Ovary (tissue), 7 donors: ENCODE measurements at regions not wholly inside any gene's neighbourhood (a gene's known extent, or its start where the extent isn't known, plus 50 kb on each side); places are given as distances from the start of the nearest gene placed in this dataset.
"Not testable (repeated sequence)": the region's sequence is repeated elsewhere in the genome, so short reads cannot be mapped to it uniquely, and the experiment has no call there.

Source experiments
- DNase-seq, 5 donors: peaks; one replicate each; pipeline ENCODE4 v3.0.0-alpha.2; 2019 to 2020
- H3K27ac ChIP-seq, 2 donors: fragments of 200-600 bp; one replicate each; pipeline versions ENCODE4 v1.5.1 to v1.8.0; 2019 to 2022
- H3K27me3 ChIP-seq: fragments of 200-600 bp; one replicate; pipeline ENCODE4 v1.8.0; 2022
- H3K36me3 ChIP-seq: fragments of 200-600 bp; sonication (generic); one replicate; pipeline ENCODE4 v1.5.1; 2019
- H3K4me1 ChIP-seq: one replicate; pipeline ENCODE4 v1.8.1; 2013; ENCODE audit warnings: mild to moderate bottlenecking, moderate library complexity; ENCODE audit not compliant: insufficient read depth
- H3K4me3 ChIP-seq: fragments of 200-600 bp; sonication (generic); one replicate; pipeline ENCODE4 v1.5.1; 2017
- H3K9me3 ChIP-seq, 2 donors: fragments of 200-600 bp in 1 of 2; sonication (generic) in 1 of 2; one replicate each; pipeline versions ENCODE4 v1.5.1 to v1.8.1; 2013 to 2019; ENCODE audit warnings: mild to moderate bottlenecking in 1 of 2, moderate library complexity in 1 of 2
- WGBS, 3 donors: extraction: QIAGEN DNeasy Blood & Tissue Kit in 1 of 3; methylation state at CpG; one replicate each; pipeline versions ENCODE4 v1.1.5 to v1.1.7; 2013 to 2017; 5-methylcytosine and 5-hydroxymethylcytosine counted together
- intact Hi-C, 4 donors: fragments of 100-400 bp; cut with DNase I; formaldehyde crosslinking; loops; one replicate each; pipeline versions ENCODE4 v1.11.0 to v1.15.1; 2022 to 2023
- donor health status: DM: no; HTN: no; CAD: no; lungs with moderate emphysema.
- donor health status: DM: no; HTN: no; CAD: no.
- donor health status: Bipolar disorder and iron deficiency.
- donor health status: DM: no; HTN: no; CAD: no.
- donor health status: DM: yes; HTN: yes; CAD: no.

DNA sequence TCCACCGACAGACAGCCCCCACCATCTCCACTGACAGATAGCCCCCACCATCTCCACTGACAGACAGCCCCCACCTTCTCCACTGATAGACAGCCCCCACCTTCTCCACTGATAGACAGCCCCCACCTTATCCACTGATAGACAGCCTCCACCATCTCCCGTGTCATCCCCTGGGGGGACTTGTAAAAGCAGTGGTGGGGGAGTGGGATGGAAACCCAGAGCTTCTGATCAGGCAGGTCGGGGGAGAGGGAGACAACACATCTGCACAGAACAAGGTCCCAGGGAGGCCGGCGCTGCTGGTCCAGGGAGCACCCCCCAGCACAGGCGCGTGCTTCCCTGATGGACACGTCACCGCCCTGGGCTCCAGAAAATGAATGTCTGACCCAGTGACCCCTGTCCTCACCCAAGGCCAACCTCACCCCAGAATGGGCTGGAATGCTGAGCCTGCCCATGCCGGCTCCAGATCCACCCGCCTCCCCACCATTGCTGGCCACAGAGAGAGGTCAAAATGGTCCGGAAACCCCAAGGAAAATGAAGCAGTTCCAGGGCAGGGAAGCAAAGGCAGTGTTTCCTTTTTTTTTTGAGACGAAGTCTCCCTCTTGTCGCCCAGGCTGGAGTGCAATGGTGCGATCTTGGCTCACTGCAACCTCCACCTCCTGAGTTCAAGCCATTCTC lies 91.6 kb upstream of the METTL9 start:
- peak overlapping the region in 1 of 2 donors; percentile 33 for H3K27ac ChIP-seq
- DNase-seq: peak; percentile 59 to 88 (median 80)

DNA sequence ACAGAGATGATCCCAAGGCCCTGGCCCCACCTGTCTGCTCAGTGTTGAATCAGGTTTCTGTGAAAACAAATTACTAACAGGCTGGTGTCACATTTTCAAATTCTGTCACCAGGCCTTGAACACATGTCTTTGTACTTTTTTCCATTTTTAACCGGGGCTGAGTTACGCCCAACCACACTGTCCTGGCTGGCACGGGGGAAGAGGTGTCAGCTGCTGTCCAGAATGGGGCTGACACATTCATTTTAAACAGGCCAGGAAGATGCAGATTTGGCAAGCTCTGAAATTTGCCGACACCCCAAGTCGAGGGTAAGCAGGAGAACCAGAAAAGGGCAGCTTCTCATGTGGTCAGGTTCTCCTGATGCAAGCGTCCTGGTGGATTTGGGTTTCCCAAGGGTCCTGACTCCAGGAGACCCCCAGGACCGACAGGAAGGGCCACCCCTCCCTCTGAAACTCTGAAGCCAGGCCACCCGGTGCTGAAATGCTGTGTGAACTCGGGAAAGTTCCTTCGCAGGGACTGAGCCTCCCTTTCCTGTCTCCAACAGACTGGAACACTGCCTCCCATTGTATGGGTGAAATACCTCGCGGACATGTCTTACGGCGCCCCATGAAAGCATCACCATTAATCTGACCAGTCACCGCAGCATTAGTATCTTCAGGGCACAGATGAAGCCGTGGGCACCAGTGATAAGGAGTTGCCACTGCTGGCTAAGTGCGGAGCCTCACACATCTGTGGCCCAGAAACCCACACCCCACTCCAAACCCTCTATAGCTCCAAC lies 90.5 kb upstream of the METTL9 start:
- WGBS, 3 donors: 71 to 79% (median 78%) methylated on average over 16 to 17 of the region's 17 CpGs

More for the DNA sequence above, 91.6 kb upstream of the METTL9 start:
- intact Hi-C loops: loop anchor here in 1 of 4 donors (10.0 kb wide), 1 partner anchor 47 kb away; no protein-coding TSS in a partner anchor
- not testable (repeated sequence) for H3K4me3 ChIP-seq, H3K36me3 ChIP-seq, H3K9me3 ChIP-seq, H3K27me3 ChIP-seq
- WGBS, 3 donors: 17 to 44% (median 21%) methylated on average over 14 to 15 of the region's 15 CpGs
- peaks cover 36% of the 10 kb centered on the region for H3K4me1 ChIP-seq

GRCh38 chr16:21509437-21510086 lies 89.8 kb upstream of the METTL9 start:
- DNase-seq: peak in 2 of 5 donors; percentile 48

More for the DNA sequence above, 90.5 kb upstream of the METTL9 start:
- not testable (repeated sequence) for H3K27me3 ChIP-seq, H3K9me3 ChIP-seq, H3K4me3 ChIP-seq, H3K36me3 ChIP-seq
- DNase-seq: peak in 4 of 5 donors; percentile 17 to 45 (median 30)
- Histone ChIP-seq H3K27ac (peak overlapping the region in 1 of 2 donors; percentile 10), H3K4me1 (peaks cover 41% of the 10 kb centered on the region)
- intact Hi-C loops: loop anchor here in 1 of 4 donors (10.0 kb wide), 1 partner anchor 46 kb away; no protein-coding TSS in a partner anchor

GRCh38 chr16:21510869-21511255 lies 88.5 kb upstream of the METTL9 start:
- H3K27ac ChIP-seq: peak overlapping the region in 1 of 2 donors; percentile 65
- H3K4me3 ChIP-seq, H3K9me3 ChIP-seq, H3K27me3 ChIP-seq, H3K36me3 ChIP-seq, intact Hi-C loops: not testable (repeated sequence)
- H3K4me1 ChIP-seq: peaks cover 48% of the 10 kb centered on the region
- 74 to 89% (median 85%) methylated on average over 4 of the region's 4 CpGs for WGBS, 3 donors
- DNase-seq: peak in 3 of 5 donors; percentile 7 to 33 (median 20)

More at GRCh38 chr16:21509437-21510086, 89.8 kb upstream of the METTL9 start:
- Histone ChIP-seq H3K27ac (peak overlapping the region in 1 of 2 donors; percentile 10), H3K4me1 (peaks cover 47% of the 10 kb centered on the region)
- intact Hi-C loops: loop anchor here in 1 of 4 donors (10.0 kb wide), 1 partner anchor 45 kb away; no protein-coding TSS in a partner anchor
- WGBS, 3 donors: 68 to 84% (median 78%) methylated on average over 9 to 10 of the region's 10 CpGs
- not testable (repeated sequence) for H3K27me3 ChIP-seq, H3K9me3 ChIP-seq, H3K4me3 ChIP-seq, H3K36me3 ChIP-seq

- H3K27me3 ChIP-seq, H3K4me3 ChIP-seq, H3K36me3 ChIP-seq, H3K9me3 ChIP-seq, intact Hi-C loops: not testable (repeated sequence)
- peaks cover 48% of the 10 kb centered on the region for H3K4me1 ChIP-seq
- H3K27ac ChIP-seq: peak overlapping the region; percentile 53 to 65
- DNase-seq: peak; percentile 56 to 83 (median 77)
- 35 to 44% (median 37%) methylated on average over 25 to 29 of the region's 29 CpGs for WGBS, 3 donors
Observed at GRCh38 chr16:21511315-21512210, 87.8 kb upstream of the METTL9 start.

DNA sequence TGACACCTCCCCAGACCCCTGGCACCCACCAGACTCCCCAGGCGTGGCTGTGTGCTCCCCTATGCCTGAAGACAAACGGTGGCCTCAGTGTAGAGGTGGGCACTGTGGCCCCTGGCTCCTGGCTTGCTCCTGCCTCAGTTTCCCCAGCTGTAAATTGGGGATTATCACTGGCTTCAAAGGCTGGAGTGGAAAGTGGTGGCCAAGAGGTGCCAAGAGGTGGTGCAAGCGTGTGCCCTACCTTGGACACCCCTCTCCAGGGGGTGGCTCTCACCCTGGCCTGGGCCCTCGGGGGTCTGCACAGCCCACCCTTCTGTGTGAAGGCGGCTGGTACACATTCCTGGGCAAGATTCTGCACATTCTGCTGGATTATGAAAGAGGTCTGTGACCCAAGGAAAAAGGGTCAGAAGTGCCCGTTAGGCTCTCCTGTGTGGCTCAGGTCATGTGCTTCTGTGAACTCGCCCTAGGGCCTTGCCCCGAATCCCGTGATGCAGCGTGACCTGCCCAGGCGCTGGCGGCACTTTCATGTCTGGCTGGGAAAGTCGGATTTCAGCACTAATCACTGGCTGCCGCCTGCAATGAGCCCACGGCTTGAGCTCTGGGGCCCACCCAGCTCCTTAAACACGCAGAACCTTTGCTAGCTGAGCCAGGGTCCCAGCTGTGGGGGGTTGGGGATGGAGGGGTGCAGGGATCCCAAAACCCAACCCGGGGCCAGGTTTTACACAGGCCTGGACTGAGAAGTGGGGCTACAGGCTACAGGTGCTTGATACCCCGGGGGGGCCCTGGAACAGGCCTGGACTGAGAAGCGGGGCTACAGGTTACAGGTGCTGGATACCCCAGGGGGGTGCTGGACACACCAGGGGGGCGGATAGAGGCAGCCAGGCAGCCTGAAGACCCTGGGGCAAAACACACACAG lies 86.8 kb upstream of the METTL9 start:
- H3K9me3 ChIP-seq, H3K27me3 ChIP-seq, H3K36me3 ChIP-seq, intact Hi-C loops, H3K4me3 ChIP-seq: not testable (repeated sequence)
- peaks cover 48% of the 10 kb centered on the region for H3K4me1 ChIP-seq
- peak overlapping the region; percentile 53 to 65 for H3K27ac ChIP-seq
- peak; percentile 24 to 63 (median 59) for DNase-seq
- 73 to 80% (median 75%) methylated on average over 16 to 20 of the region's 20 CpGs for WGBS, 3 donors

DNA sequence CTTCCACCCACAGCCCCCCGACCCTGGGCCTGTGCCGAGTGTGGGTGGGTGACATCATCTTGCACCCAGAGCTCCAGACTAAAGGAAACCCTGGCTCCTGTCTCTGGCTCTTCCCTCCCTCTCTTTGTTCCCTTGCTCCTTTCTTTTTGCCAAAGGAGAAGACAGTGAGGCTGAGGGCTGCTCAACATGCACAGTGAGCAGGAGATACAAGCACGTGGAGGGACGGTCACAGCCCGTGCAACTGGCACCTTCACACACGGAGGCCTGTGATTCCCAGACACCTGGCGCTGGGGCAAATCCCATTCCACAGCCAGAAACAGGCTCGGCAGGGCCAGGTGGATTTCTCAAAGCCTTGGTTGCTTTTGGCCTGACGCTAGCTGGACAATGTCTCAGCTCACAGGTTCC lies 86.0 kb upstream of the METTL9 start:
- H3K27me3 ChIP-seq, intact Hi-C loops, H3K4me3 ChIP-seq, H3K27ac ChIP-seq, H3K36me3 ChIP-seq, H3K9me3 ChIP-seq: not testable (repeated sequence)
- DNase-seq: peak in 2 of 5 donors; percentile 37 to 46
- H3K4me1 ChIP-seq: peaks cover 42% of the 10 kb centered on the region
- WGBS, 3 donors: 53 to 55% (median 55%) methylated on average over 9 of the region's 9 CpGs

DNA sequence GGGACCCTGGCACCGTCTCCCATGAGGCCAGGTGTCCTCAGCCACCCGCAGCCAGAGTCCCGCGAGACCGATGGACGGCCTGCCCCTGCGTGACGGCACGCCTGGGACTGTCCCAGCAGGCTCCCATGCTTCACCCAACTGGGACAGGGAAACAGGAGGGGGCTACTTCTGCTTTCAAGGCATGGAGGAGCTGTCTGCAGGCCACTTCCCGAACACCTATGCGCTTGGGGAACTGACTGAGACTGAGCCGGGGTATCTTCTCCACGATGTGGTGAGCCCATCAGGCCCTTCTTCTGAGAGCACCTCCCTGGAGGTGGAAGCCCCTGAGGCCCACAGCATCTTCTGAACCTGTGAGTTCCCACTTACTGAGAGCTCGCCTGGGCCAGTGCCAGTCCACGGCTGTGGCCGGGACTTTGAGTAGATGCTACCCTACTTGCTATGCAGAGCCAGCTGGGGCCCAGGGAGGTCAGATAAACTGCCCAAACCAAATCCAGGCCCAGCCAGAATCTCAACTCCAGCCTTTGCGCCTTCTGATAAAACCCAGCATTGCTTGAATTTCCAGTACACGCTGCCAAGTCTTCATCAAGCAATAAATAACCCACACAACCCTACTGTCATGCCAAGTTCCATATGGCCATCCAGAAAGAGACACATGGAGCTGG lies 85.4 kb upstream of the METTL9 start:
- intact Hi-C loops, H3K9me3 ChIP-seq, H3K27ac ChIP-seq, H3K36me3 ChIP-seq, H3K27me3 ChIP-seq: not testable (repeated sequence)
- peak in 4 of 5 donors; percentile 43 to 68 (median 54) for DNase-seq
- WGBS, 3 donors: 24 to 73% (median 68%) methylated on average over 5 to 18 of the region's 18 CpGs
- Histone ChIP-seq H3K4me3 (peak overlapping the region; percentile 2), H3K4me1 (peaks cover 42% of the 10 kb centered on the region)

DNA sequence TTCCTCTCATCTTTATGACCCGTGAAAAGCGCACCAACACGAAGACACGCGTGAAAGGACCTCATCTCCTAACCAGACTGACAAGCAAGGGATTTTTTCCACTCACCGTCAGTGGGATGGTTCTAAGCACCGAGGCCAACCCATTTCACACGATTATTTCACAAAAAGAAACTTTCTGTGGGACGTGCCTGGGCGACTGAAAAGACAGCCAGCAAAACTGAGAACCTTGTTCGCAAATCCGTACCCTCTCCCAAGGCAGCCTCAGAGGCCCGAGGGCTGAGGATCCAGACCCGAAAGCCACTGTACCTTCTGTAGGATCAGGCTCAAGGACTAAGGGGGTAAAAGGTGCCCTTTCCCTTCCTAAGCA lies 84.9 kb upstream of the METTL9 start:
- H3K27ac ChIP-seq, H3K27me3 ChIP-seq, H3K4me3 ChIP-seq, intact Hi-C loops, H3K9me3 ChIP-seq, H3K36me3 ChIP-seq: not testable (repeated sequence)
- 70 to 72% (median 72%) methylated on average over 14 of the region's 14 CpGs for WGBS, 3 donors
- peak in 1 of 5 donors; percentile 18 for DNase-seq
- H3K4me1 ChIP-seq: peaks cover 42% of the 10 kb centered on the region
